HG03439 (cell line): ENCODE measurements at regions not wholly inside any gene's neighbourhood (a gene's known extent, or its start where the extent isn't known, plus 50 kb on each side); places are given as distances from the start of the nearest gene placed in this dataset.
A peak's percentile ranks its signal among the peaks of the same experiment; 100 is the strongest.
"Not testable (repeated sequence)": the region's sequence is repeated elsewhere in the genome, so short reads cannot be mapped to it uniquely, and the experiment has no call there.

Experiments used
- ATAC-seq: cut with Tn5 transposase; IDR thresholded peaks from one replicate; pipeline ENCODE4 v1.9.1; 2021; ENCODE audit warnings: mild to moderate bottlenecking, moderate library complexity; ENCODE audit not compliant: unreplicated experiment

DNA sequence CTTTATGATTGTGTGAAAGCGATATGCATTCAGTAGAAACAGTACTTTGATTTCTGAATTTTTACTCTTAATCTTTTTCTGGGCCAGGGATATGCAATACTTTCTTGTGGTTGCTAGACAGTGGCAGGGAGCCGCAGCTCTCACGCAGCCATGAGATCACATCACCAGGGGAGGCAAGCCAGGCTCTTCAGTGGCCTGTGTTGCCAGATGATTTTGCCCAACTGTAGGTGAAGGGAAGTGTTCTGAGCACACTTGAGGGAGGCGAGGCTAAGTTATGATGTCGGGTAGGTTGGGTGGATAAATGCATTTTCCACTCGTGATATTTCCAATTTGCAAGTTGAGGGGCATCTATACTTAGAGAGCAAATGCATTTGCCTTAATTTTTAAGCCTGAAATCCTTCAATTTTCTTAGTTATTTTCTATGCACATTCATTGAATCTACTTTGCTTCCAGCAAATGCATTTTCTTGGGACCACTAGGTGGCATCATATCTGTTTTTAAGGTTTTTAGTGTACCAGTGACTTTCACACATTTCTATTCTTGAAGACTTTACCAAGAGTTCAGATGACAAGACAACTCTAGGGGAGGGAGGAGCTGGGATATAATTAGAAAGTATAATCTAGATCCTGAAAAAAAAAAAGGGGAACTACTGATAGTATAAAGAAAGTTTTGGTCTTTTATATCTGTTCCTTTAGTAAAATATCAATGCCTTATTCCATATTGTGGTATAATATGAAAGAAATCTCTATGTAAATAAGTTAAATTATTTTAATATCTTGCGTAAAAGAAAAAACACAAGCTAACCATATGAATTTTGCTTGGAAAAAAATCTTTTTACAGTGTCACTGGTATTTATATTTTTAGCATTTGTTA lies 643.3 kb downstream of the SOCS6 start:
- peak; percentile 67 for ATAC-seq

DNA sequence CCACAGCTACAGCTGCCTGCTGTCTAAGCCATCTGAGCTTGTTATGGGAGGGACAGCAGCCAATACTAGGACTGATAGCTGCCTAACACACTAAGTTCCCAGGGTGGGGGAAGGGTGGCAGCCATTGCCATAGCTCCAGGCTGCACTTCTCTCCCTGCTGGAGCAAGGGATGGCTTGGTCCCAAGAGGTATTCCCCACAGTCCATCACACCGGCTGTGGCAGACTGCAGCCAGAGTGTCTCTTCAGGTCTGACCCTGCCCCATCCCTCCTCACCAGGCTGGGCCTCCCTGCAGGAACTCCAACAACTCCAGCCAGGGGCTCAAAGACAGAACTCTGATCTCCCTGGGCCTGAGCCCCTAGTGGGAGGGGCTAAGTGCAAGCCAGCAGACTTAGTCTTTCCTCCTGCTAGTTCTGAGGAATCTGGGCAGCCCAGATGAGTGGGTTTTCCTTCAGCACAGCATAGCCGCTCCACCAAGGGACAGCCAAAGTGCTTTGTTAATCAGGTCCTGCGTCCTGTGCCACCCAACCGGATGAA lies 632.1 kb downstream of the SOCS6 start:
- no peak for ATAC-seq

DNA sequence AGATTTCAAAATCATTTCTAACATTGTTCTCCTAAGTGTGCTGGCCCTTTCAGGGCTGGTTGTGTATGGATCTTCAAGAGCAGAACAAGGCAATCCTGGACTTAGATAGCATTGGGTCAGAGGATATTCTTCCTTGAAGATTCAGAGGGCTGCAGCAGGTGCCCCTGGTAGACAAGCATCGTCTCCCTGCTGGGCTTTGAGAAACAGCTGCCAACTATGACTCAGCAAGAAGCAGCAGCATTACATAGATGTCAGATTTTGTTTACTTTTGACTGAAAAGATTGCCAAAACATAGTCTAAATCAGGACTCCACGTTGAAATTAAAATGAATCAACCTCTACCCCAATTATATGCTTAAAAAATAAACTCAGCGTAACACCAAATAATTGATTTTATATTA lies 618.8 kb downstream of the SOCS6 start:
- no peak for ATAC-seq

DNA sequence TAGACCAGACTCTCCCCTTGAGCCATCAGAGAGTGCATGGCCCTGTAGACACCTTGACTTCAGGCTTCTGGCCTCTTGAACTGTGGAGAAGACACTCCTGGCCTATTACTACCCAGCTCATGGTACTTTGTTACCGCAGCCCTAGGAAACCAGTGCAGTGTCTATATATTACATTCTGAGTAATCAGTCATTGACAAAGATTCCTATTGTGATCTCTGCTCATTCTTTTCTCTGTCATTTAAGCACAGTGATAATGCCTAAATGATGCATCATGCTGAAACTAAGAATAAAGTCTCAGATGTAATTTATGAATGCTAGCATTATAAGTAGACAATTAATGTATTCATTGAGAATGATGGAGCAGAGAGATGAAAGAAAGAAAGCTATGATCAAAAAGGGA lies 603.5 kb downstream of the SOCS6 start:
- ATAC-seq = no peak

DNA sequence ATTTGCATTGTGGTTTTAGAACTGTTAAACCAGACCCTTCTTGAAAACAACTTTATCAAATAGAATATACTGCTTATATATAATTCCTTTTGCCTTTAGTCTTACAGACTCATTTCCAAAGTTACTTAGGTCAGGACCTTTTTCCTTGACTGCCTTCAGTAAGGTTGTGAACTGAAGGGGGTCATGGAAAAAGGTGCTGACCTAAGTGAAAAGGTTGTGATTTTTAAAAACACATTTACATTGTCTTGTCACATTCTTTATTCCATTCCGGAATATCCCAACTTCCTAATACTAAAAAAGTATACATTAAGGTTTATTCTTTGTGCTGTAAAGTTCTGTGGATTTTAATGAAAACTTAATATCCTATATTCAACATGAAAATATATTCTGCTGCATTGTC lies 581.4 kb downstream of the SOCS6 start:
- ATAC-seq = no peak

DNA sequence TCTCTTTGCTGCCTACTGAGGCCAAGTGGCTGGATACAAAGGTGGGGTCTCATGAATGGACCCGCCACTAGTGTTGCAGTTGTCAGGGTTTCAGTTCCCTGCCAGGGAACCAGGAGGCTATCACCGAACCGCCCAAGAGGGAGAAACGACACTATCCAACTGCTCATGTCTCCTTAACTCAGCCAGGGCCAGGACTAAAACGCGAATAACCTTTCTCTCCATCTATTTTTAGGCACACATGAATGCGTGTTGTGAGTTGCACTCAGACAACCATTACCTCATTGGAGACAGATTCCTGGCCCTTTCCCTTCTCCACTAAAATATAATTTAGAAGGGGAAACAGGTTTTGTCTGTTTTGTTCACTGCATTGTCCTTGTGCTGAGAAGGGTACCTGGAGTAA lies 559.5 kb downstream of the SOCS6 start:
- no peak for ATAC-seq

DNA sequence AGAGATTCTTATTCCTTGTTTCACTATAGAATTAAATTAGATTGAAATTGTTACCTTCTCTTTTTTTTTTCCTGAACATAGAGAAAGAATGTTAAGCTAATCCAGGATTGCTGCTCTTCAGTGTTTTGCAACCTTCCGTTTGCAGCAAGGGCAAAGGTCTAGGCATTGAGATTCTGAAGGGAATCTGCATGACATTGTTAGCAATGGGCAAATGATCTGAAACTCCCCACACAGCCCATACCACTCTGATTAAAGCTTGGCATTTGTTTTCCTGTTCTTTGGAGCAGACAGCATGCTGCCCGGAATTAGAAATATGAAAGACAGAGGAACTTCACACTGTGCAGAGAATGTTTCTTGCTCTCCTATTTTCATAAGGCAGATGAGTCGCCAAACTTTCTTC lies 551.8 kb downstream of the SOCS6 start:
- no peak for ATAC-seq

DNA sequence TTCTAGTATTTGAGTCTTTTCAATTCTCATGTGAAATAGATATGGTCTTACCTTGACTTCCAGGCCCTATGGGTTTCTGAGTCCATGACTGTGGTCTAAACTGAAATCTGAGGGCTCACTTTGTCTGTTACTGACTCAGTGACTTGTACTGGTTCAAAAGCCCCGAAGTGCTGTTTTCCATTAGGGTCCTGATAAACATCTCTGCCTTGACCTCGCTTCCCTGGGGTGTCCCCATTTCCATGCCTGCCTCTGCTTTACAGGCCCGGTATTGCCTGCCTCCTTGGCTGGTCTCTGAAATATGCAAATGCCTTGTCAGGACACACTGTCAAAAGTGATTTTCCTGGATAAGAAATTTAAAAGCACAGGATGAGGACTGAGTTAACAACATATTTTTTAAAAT lies 538.8 kb downstream of the SOCS6 start:
- ATAC-seq = no peak

DNA sequence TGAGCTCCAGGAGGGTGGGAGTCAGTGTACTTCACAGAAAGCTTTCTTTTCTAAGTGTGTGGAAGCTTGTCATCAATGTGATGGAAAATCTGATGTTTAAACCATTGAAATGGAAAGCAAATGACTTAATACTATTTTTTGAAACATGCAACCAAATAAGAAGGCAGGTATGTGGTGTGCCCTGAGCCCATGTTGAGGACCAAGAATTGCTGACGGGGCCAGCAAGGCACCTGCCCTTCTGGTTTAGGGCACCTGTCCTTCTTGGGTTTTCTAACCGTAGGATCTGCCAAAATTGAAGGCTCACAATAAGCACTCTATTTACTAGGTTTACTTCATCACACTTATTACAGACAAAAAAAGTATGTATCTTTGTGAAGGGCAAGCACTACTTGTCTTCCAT lies 537.7 kb downstream of the SOCS6 start:
- ATAC-seq = no peak

DNA sequence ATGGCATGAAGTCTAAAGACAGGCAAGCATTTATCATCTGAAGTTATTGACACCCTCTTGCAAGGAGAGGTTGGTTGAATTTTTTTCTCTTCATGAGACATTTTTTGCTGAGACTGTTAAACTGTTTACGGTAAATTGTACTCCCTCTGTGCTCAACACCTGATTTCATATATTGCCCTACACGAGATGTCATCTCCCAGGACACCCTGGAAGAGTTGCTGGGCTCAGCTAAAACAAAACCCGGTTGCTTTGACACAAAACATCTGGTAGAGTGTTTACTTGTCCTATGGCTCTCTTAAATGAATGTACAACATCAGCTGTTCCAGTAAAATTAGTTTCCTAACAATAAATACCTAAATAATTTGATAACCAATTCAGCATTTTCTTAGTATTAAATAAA lies 533.8 kb downstream of the SOCS6 start:
- ATAC-seq = no peak

DNA sequence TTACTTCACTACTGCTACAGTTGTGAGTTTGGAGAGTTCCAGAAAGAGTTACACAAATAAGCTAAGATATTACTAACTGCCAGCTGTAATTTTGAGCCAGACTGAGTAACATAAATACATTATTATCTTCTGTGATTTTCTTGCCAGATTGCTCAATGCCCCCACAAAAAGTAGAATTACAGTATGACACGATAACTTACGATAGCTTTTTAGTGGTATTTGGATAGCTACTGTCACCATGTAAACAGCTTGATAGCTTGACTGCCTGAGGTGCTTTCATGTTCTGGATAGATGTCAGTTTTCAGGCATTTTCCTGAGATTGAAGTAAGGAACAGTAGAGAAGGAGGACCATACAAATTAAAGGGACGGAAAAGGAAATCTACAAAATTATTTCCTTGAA lies 533.3 kb downstream of the SOCS6 start:
- no peak for ATAC-seq

DNA sequence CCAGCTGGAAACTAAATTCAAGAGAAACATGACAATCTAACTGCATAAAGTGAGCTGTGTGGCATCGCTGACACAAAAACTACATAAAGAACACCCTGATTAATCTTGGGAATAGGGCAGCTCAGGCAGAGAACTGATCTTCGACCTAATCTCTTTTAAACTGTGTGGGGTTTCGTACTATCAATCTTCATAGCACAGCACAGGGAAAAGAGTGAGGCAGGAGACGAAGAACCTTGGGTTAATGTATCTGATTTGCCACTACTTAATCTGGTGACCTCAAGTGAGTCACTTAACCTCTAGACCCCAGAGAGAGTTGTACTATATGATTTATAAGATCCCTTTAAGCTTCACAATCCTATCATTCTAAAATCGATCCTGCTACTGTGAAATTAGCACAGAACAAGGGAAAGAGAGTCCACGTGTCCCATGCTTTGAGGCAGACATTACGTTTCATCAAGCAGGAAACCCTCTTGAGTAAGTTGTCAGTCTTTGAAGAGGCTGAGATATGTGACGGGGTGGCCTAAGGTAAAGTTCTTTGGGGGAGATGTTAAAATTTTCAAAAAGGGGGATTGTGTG lies 519.7 kb downstream of the SOCS6 start:
- no peak for ATAC-seq

DNA sequence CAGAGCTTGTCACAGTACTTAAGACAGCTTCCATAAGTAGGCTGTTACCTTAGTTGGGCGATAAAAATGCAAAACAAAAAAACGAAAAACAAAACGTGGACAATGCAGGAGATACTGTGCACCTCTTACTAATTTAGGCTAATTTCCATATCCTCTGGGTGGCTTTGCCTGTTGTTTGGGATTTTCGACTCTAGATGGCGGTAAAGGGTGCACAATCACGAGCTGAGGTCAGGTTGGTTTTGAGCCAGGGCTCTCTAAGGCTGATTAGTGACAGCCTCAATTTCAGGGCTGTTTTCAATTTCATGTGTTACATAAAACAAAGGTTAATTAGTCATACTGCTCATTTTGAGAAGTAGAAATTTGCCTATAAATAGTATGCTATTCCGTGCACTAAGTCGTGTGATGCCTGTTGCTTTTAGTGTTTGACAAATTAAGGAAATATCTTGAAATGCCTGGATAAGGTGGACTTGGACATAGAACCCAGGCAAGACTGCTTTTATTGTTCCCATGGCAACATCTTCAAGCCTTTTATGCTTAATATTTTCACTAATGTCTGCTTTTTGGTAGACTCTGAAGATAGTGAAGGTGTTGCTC lies 493.1 kb downstream of the SOCS6 start:
- peak; percentile 94 for ATAC-seq

DNA sequence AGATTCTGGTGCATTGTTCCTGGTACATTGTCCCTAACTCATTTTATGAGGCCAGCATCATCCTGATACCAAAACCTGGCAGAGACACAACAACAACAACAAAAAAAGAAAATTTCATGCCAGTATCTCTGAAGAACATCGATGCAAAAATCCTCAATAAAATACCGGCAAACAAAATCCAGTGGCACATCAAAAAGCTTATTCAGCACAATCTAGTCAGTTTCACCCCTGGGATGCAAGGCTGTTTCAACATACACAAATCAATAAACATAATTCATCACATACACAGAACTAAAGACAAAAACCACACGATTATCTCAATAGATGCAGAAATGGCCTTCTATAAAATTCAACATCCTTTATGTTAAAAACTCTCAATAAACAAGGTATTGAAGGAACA lies 477.4 kb downstream of the SOCS6 start:
- not testable (repeated sequence) for ATAC-seq

DNA sequence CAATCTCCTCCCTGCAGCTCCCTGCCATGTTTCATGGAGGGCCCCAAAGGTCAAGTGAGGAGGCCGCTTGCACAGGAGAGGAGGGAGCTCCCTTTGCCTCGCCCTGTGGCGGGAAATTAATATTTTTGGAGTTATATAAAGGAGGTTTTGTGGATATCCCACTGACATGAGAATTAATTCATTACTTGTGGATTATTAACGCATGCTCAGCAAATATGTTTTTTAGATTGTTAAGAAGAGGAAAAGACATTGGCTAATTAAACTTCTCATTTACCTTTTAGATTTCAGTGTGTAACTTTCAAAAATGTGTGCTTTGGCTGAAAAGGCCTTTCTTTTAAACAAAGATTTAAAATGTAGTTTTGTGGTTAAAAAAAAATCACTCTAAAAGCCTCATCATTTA lies 474.0 kb downstream of the SOCS6 start:
- no peak for ATAC-seq

DNA sequence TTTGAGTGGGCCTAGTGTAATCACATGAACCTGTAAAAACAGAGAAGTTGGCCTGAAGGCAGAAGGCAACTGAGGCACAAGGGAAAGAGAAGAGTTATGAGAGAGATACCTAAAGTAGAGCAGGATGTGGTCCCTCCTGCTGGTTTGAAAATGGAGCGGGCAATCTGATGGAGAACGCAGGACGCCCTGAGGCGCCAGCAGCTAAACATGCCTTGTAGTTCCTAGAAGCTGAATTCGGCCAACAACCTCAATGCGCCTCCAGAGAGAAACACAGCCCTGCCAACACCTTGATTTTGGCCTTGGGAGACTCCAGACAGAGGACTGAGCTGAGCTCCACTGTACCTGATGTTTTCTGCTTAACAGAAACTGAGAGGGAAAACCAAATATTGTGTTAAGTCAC lies 469.9 kb downstream of the SOCS6 start:
- ATAC-seq = no peak

DNA sequence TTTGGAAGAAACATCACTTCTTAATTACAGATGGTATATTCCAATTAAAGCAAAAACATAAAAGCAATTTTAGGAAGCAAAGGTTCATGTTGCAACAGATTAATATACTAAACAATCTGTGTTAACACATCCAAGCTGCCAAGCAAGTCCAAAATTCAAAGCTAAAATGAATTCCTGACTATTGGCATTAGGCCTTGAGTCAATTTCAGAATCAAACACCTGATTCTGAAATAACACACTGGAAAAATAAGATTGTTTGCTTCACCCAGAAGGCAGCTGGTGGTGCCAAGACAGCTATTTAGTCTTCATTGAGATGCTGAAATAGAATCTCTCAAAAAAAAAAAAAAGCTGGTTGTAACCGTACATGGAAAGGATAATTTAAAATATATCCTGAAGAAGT lies 465.6 kb downstream of the SOCS6 start:
- ATAC-seq = no peak

DNA sequence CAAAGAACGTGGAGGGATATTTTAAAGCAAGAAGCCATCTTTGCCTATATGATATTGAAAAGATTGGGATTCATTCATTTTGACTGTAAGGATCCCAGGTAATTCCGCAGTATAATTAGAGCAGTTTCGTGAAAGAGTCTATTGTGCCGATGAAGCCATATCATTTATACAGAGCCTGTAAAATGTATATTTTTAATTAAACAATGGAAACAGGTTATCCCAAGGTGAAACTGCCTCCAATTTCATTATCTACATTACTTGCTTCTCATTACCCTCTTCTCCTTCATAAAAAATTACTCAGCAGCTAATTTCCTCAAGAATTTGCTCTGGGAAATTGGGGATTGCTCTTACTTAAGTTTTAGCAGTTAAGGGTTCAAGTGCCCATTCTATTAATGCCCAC lies 444.1 kb downstream of the SOCS6 start:
- no peak for ATAC-seq

DNA sequence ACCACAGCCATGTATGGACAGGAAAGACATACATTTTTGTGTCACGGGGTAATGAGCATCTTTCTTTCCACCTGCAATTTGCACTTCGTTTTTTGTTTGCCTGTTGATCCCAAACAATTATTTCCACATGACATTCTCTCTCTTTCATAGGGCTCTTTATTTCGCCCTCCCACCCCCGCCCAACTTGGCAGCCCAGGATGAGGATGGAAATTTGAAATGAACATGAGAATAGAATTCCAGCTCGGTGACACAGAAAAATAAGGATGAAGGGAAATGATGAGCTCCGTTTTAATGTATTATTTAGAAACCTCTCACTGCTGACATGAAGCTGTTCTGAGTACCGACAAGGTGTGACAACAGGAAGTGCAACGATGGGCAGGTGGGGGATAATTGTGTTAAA lies 443.3 kb downstream of the SOCS6 start:
- ATAC-seq = no peak

DNA sequence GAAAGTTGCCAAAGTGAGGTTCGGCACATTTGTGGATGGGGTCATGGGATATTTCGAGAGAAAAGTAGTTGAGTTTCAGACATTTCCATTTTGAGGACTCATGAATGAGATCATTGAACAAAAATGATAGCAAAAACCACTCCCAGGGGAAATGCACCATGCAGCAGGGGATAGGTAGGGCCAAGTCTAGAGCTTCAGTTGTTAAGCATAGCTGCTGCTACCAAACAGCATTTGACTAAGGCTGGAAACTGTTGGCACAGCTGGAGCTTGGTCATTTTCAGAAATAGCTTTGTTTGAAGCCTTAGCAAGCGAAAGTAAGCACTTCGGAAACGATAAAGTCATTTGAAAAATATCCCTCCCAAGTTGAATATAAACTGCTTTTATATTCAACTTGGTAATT lies 431.8 kb downstream of the SOCS6 start:
- ATAC-seq = no peak

DNA sequence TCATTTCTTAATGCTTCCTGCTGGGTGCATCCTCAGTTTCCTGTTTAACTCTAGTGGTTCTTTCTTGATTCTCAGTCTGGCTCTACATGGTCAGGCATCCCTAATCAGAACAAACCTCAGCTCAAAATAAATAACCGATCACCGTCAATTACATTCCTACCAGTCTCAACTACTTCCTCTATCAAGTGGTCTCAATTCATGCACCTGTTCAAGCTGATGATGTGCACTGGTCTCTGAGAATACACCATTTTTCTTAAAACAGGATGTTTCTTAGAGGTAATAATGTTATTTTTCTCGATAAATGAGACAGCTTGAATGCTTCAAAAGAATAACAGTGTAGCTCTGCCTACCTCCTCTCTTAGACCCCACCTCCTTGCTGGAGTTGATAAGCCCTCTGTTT lies 420.9 kb downstream of the SOCS6 start:
- ATAC-seq = no peak

DNA sequence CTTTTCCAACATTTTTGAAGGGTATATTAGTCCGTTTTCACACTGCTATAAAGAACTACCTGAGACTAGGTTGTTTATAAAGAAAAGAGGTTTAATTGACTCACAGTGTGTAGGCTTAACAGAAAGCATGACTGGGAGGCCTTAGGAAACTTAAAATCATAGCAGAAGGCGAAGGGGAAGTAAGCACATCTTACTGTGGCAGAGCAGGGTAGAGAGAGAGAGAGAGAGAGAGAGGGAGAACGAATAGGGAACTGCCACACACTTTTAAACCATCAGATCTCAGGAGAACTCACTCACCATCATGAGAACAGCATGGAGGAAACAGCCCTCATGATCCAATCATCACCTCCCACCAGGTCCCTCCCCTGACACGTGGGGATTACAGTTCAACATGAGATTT lies 420.3 kb downstream of the SOCS6 start:
- ATAC-seq = no peak
